HEK293 (cell line): ENCODE measurements at regions not wholly inside any gene's neighbourhood (a gene's known extent, or its start where the extent isn't known, plus 50 kb on each side); places are given as distances from the start of the nearest gene placed in this dataset.

Experiments used
- CTCF ChIA-PET: fragments of 350-600 bp; formaldehyde crosslinking; extraction: SDS; loops from one replicate; lab custom pipeline; 2021; ENCODE audit warnings: antibody characterized with exemption; lab: Yijun Ruan, JAX
- POLR2A ChIA-PET: fragments of 300-600 bp; formaldehyde crosslinking; extraction: SDS; loops from one replicate; lab custom pipeline; 2020; ENCODE audit warnings: antibody characterized with exemption, inconsistent platforms; lab: Yijun Ruan, JAX
- H3K27ac ChIP-seq: fragments of 200-500 bp; sonication (Bioruptor generic); 2 replicates; pipeline ENCODE4 v1.5.1; 2014; ENCODE audit warnings: low read depth, low read length, control low read depth, inconsistent platforms; ENCODE audit errors: extremely low read depth
- H3K36me3 ChIP-seq, 2 experiments: fragments of 200-500 bp in 1 of 2; sonication (Bioruptor generic) in 1 of 2; 1 replicate in 1 of 2; 2 replicates in 1 of 2; pipeline ENCODE4 v1.5.1; 2014 to 2017; ENCODE audit warnings: inconsistent platforms in 2 of 2, low read length in 2 of 2; ENCODE audit not compliant: control insufficient read depth in 2 of 2, insufficient read depth in 1 of 2
- H3K4me1 ChIP-seq: fragments of 200-500 bp; sonication (Bioruptor generic); 2 replicates; pipeline ENCODE4 v1.5.1; 2014; ENCODE audit warnings: mild to moderate bottlenecking, low read length, inconsistent platforms; ENCODE audit not compliant: control insufficient read depth, insufficient read depth
- H3K4me3 ChIP-seq: 2 replicates; pipeline ENCODE4 v1.5.1; 2011; ENCODE audit warnings: low read depth, mild to moderate bottlenecking, control low read depth, low read length, moderate library complexity
- H3K9me3 ChIP-seq: fragments of 200-500 bp; sonication (Bioruptor generic); 2 replicates; pipeline ENCODE4 v1.5.1; 2014; ENCODE audit warnings: low read depth, low read length, inconsistent platforms; ENCODE audit not compliant: control insufficient read depth, insufficient read depth
- BCL11A ChIP-seq: fragments of 450-650 bp; formaldehyde crosslinking; IDR thresholded peaks from 2 replicates; pipeline ENCODE4 v1.5.1; 2016; ENCODE audit warnings: low read depth, missing biosample characterization, missing genetic modification characterization
- FEZF1 ChIP-seq: fragments of 450-650 bp; formaldehyde crosslinking; IDR thresholded peaks from 2 replicates; pipeline ENCODE4 v1.5.1; 2016; ENCODE audit warnings: missing biosample characterization, missing genetic modification characterization
- GLI4 ChIP-seq: fragments of 450-650 bp; formaldehyde crosslinking; IDR thresholded peaks from 2 replicates; pipeline ENCODE4 v1.5.1; 2016; ENCODE audit warnings: missing biosample characterization, missing genetic modification characterization
- IKZF3 ChIP-seq: fragments of 450-650 bp; IDR thresholded peaks from 2 replicates; pipeline ENCODE4 v1.5.0; 2018; ENCODE audit warnings: missing biosample characterization, mild to moderate bottlenecking, missing genetic modification characterization, moderate library complexity
- PRDM6 ChIP-seq: fragments of 450-650 bp; formaldehyde crosslinking; IDR thresholded peaks from 2 replicates; pipeline ENCODE4 v1.5.1; 2017; ENCODE audit warnings: missing biosample characterization, missing genetic modification characterization
- SP2 ChIP-seq: fragments of 450-650 bp; formaldehyde crosslinking; IDR thresholded peaks from 2 replicates; pipeline ENCODE4 v1.5.1; 2016; ENCODE audit warnings: missing biosample characterization, missing genetic modification characterization
- ZBTB21 ChIP-seq: fragments of 450-650 bp; formaldehyde crosslinking; IDR thresholded peaks from 2 replicates; pipeline ENCODE4 v1.5.1; 2017; ENCODE audit warnings: missing biosample characterization, missing genetic modification characterization
- ZBTB26 ChIP-seq: fragments of 450-650 bp; formaldehyde crosslinking; optimal IDR thresholded peaks from 2 replicates; pipeline ENCODE3; 2016; ENCODE audit warnings: missing biosample characterization, mild to moderate bottlenecking, missing genetic modification characterization
- ZBTB48 ChIP-seq: fragments of 450-650 bp; formaldehyde crosslinking; IDR thresholded peaks from 2 replicates; pipeline ENCODE4 v1.5.1; 2016; ENCODE audit warnings: missing biosample characterization, missing genetic modification characterization
- ZBTB7A ChIP-seq: fragments of 450-650 bp; formaldehyde crosslinking; IDR thresholded peaks from 2 replicates; pipeline ENCODE4 v1.5.1; 2016; ENCODE audit warnings: low read depth, missing biosample characterization, missing genetic modification characterization
- ZEB2 ChIP-seq: fragments of 450-650 bp; formaldehyde crosslinking; IDR thresholded peaks from 2 replicates; pipeline ENCODE4 v1.5.1; 2016; ENCODE audit warnings: missing biosample characterization, missing genetic modification characterization
- ZFP3 ChIP-seq: fragments of 450-650 bp; formaldehyde crosslinking; IDR thresholded peaks from 2 replicates; pipeline ENCODE4 v1.5.1; 2016; ENCODE audit warnings: low read depth, missing biosample characterization, missing genetic modification characterization
- ZNF112 ChIP-seq: fragments of 450-650 bp; formaldehyde crosslinking; IDR thresholded peaks from 2 replicates; pipeline ENCODE4 v1.5.0; 2017; ENCODE audit warnings: missing biosample characterization, missing genetic modification characterization
- ZNF138 ChIP-seq: fragments of 450-650 bp; formaldehyde crosslinking; IDR thresholded peaks from 2 replicates; pipeline ENCODE4 v1.5.1; 2016; ENCODE audit warnings: missing biosample characterization, missing genetic modification characterization, borderline replicate concordance
- ZNF202 ChIP-seq: fragments of 450-650 bp; formaldehyde crosslinking; IDR thresholded peaks from 2 replicates; pipeline ENCODE4 v1.5.1; 2016; ENCODE audit warnings: missing biosample characterization, missing genetic modification characterization, borderline replicate concordance
- ZNF221 ChIP-seq: fragments of 450-650 bp; formaldehyde crosslinking; IDR thresholded peaks from 2 replicates; pipeline ENCODE4 v1.5.1; 2017; ENCODE audit warnings: missing biosample characterization, missing genetic modification characterization, borderline replicate concordance
- ZNF266 ChIP-seq: fragments of 450-650 bp; formaldehyde crosslinking; IDR thresholded peaks from 2 replicates; pipeline ENCODE4 v1.5.1; 2016; ENCODE audit warnings: missing biosample characterization, missing genetic modification characterization, low read depth
- ZNF302 ChIP-seq: fragments of 450-650 bp; formaldehyde crosslinking; IDR thresholded peaks from 2 replicates; pipeline ENCODE4 v1.5.1; 2016; ENCODE audit warnings: missing biosample characterization, missing genetic modification characterization, low read depth
- ZNF521 ChIP-seq: fragments of 450-650 bp; formaldehyde crosslinking; IDR thresholded peaks from 2 replicates; pipeline ENCODE4 v1.5.1; 2017; ENCODE audit warnings: missing biosample characterization, mild to moderate bottlenecking, missing genetic modification characterization
- ZNF585B ChIP-seq: fragments of 450-650 bp; formaldehyde crosslinking; IDR thresholded peaks from 2 replicates; pipeline ENCODE4 v1.5.1; 2016; ENCODE audit warnings: missing biosample characterization, missing genetic modification characterization
- ZNF670 ChIP-seq: fragments of 450-650 bp; formaldehyde crosslinking; IDR thresholded peaks from 2 replicates; pipeline ENCODE4 v1.5.1; 2016; ENCODE audit warnings: missing biosample characterization, missing genetic modification characterization, low read depth
- ZNF776 ChIP-seq: fragments of 450-650 bp; formaldehyde crosslinking; IDR thresholded peaks from 2 replicates; pipeline ENCODE4 v1.5.0; 2017; ENCODE audit warnings: missing biosample characterization, missing genetic modification characterization, borderline replicate concordance
- ZNF792 ChIP-seq: fragments of 450-650 bp; formaldehyde crosslinking; IDR thresholded peaks from 2 replicates; pipeline ENCODE4 v1.5.1; 2016; ENCODE audit warnings: missing biosample characterization, missing genetic modification characterization
- ZSCAN16 ChIP-seq: fragments of 450-650 bp; formaldehyde crosslinking; IDR thresholded peaks from 2 replicates; pipeline ENCODE4 v1.5.1; 2016; ENCODE audit warnings: missing biosample characterization, missing genetic modification characterization
- TF ChIP-seq, protein P1 (sequence below): fragments of 450-650 bp; formaldehyde crosslinking; IDR thresholded peaks from 2 replicates; pipeline ENCODE4 v1.5.1; 2016; ENCODE audit warnings: missing biosample characterization, missing genetic modification characterization
- TF ChIP-seq, protein P2 (sequence below): fragments of 450-650 bp; formaldehyde crosslinking; IDR thresholded peaks from 2 replicates; pipeline ENCODE4 v1.5.1; 2016; ENCODE audit warnings: missing biosample characterization, missing genetic modification characterization

DNA sequence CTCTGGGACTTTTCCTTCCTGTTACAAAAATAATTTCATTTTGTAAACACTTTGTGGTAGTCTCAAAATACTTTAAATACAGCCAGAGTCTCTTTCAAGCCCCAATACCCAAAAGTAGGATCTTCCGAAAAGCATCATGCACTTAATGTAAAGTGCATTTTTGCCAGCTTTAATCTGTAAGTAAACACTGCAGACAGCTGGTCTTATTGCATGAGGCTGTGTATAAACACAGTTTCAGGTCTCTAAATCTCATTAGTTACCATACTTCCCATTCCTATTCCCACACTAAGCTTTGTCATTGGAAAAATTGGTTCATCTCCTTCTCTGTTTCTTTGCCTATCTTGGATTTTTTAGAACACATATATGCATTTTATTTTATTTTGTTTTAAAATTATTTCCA is 87.6 kb upstream of the GNAI1 start (continued):
- TF ChIP-seq, protein P1, sequence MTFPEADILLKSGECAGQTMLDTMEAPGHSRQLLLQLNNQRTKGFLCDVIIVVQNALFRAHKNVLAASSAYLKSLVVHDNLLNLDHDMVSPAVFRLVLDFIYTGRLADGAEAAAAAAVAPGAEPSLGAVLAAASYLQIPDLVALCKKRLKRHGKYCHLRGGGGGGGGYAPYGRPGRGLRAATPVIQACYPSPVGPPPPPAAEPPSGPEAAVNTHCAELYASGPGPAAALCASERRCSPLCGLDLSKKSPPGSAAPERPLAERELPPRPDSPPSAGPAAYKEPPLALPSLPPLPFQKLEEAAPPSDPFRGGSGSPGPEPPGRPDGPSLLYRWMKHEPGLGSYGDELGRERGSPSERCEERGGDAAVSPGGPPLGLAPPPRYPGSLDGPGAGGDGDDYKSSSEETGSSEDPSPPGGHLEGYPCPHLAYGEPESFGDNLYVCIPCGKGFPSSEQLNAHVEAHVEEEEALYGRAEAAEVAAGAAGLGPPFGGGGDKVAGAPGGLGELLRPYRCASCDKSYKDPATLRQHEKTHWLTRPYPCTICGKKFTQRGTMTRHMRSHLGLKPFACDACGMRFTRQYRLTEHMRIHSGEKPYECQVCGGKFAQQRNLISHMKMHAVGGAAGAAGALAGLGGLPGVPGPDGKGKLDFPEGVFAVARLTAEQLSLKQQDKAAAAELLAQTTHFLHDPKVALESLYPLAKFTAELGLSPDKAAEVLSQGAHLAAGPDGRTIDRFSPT (tag by site-specific recombination), result no peak
- TF ChIP-seq BCL11A (tag by site-specific recombination) (no peak), GLI4 (tag by site-specific recombination) (no peak), ZNF112 (tag by site-specific recombination) (no peak), ZNF266 (tag by site-specific recombination) (no peak), ZBTB26 (tag by site-specific recombination) (no peak), ZFP3 (tag by site-specific recombination) (no peak), ZNF138 (no peak), FEZF1 (tag by site-specific recombination) (no peak), ZBTB48 (tag by site-specific recombination) (no peak)

GRCh38 chr7:80044796-80045195 is 89.8 kb upstream of the GNAI1 start:
- H3K27ac ChIP-seq, result no peak overlapping the region
- CTCF ChIA-PET, result interaction anchor here (0.6 to 1.4 kb wide), 2 partner anchors 25 to 895 kb away, joined by 3 to 7 read pairs; no protein-coding TSS in a partner anchor
- H3K4me3 ChIP-seq, result no peak overlapping the region
- TF ChIP-seq ZNF792, result no peak
- peak; percentile 88 for TF ChIP-seq ZNF585B (tag by site-specific recombination)
- TF ChIP-seq, protein P2, sequence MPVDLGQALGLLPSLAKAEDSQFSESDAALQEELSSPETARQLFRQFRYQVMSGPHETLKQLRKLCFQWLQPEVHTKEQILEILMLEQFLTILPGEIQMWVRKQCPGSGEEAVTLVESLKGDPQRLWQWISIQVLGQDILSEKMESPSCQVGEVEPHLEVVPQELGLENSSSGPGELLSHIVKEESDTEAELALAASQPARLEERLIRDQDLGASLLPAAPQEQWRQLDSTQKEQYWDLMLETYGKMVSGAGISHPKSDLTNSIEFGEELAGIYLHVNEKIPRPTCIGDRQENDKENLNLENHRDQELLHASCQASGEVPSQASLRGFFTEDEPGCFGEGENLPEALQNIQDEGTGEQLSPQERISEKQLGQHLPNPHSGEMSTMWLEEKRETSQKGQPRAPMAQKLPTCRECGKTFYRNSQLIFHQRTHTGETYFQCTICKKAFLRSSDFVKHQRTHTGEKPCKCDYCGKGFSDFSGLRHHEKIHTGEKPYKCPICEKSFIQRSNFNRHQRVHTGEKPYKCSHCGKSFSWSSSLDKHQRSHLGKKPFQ (tag by site-specific recombination), result no peak
- POLR2A ChIA-PET, result no interaction called here
- no peaks in the 10 kb centered on the region for H3K36me3 ChIP-seq
- no peaks in the 10 kb centered on the region for H3K9me3 ChIP-seq
- no peaks in the 10 kb centered on the region for H3K4me1 ChIP-seq

GRCh38 chr7:80040752-80041151 is 93.9 kb upstream of the GNAI1 start:
- CTCF ChIA-PET, result no interaction called here
- TF ChIP-seq IKZF3 (tag by site-specific recombination), result no peak
- no peak for TF ChIP-seq ZNF221 (tag by site-specific recombination)
- TF ChIP-seq ZSCAN16 (tag by site-specific recombination), result no peak
- POLR2A ChIA-PET, result no interaction called here

GRCh38 chr7:80040335-80040734 is 94.3 kb upstream of the GNAI1 start:
- Histone ChIP-seq H3K4me1 (no peaks in the 10 kb centered on the region), H3K9me3 (no peaks in the 10 kb centered on the region), H3K36me3 (no peaks in the 10 kb centered on the region), H3K4me3 (no peak overlapping the region), H3K27ac (no peak overlapping the region)
- ChIA-PET POLR2A (no interaction called here), CTCF (no interaction called here)
- no peak for TF ChIP-seq ZBTB7A (tag by site-specific recombination)
- TF ChIP-seq ZNF521, result no peak
- TF ChIP-seq ZNF302 (tag by site-specific recombination), result no peak
- TF ChIP-seq ZNF776 (tag by site-specific recombination), result no peak
- no peak for TF ChIP-seq ZBTB21
- TF ChIP-seq ZFP3 (tag by site-specific recombination), result no peak
- TF ChIP-seq PRDM6, result no peak
- TF ChIP-seq ZEB2, result no peak
- TF ChIP-seq ZNF670 (tag by site-specific recombination), result no peak
- no peak for TF ChIP-seq SP2
- no peak for TF ChIP-seq ZNF202 (tag by site-specific recombination)

More at GRCh38 chr7:80040752-80041151, 93.9 kb upstream of the GNAI1 start:
- no peak overlapping the region for H3K27ac ChIP-seq
- H3K36me3 ChIP-seq, result no peaks in the 10 kb centered on the region
- no peak overlapping the region for H3K4me3 ChIP-seq
- no peaks in the 10 kb centered on the region for H3K9me3 ChIP-seq
- no peaks in the 10 kb centered on the region for H3K4me1 ChIP-seq
